ENCODE measurements at regions not wholly inside any gene's neighbourhood (a gene's known extent, or its start where the extent isn't known, plus 50 kb on each side); places are given as distances from the start of the nearest gene placed in this dataset.

DNA sequence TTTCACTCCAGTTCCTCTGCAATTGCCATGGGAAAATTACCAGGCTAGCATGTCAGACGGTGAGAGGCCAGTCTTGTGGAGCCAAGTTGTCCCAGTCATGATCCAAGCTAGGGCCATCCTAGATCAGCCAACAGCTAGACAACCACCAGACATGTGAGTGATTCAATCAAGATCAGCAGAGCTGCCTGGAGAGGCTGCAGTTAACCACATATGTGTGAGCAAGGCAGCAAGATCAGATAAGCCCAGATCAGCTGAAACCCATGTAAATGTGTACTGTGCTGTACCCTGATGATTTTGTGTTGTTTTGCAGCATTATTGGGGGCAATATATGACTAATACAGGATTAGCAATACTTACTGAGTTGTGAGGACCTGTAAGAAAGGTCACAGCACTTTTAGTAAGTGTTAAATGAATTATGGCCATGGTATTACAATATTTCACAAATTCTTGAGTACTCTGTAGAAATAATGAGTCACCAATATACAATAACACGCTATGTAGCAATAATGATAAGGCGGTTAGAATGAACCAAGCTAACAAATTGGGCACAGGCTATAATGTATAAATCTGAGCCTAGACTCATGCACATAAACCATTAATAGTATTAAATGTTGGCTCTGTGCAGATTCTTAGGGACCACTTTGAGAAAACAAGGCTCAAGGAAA, 91.4 kb downstream of the SUDS3 start:
- no peak for DNase-seq

DNA sequence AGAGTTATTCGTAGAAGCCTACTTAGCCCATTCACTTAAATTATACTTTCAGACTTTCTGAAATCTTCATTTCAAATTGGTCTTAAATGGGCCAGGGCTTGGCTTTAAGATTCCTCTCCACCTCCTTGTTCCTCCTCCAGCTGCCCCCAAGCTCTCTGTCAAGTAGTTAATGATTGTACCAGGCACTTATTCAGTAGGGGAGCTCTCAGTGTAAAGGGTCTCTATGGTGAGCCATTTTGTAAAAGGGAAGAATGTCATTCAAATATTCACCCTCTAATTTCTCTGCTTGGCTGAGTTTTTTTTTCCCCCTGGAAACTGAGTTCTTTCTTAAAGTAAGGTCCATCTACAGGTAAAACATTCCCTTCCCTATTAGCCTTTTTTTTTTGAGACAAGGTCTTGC, 96.6 kb downstream of the SUDS3 start:
- peak in 1 of 2 donors; percentile 1 for DNase-seq

GRCh38 chr12:118480235-118480634, 103.9 kb downstream of the SUDS3 start:
- DNase-seq, result no peak

DNA sequence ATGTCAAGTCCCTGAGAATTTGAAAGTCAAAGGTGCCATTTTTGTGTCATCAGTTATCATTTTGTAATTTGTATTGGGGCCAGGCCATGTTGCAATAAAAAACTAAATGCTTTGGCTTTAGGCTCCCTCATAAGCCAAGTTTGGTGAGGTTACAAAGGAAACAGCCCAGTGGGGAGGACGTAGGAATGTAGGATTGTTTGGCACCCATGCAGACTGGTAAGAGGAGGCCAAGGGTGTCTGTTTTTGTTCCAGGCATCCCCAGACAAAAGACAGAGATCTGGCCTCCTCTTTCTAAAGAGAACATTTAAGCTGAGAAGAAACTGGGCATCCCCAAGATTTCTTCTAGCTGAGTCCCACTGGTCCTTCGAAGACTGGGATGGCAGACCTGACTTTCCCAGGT, 111.7 kb downstream of the SUDS3 start:
- DNase-seq, result no peak

- no peak for DNase-seq
Measured at GRCh38 chr12:118493962-118494361, 117.6 kb downstream of the SUDS3 start.

DNA sequence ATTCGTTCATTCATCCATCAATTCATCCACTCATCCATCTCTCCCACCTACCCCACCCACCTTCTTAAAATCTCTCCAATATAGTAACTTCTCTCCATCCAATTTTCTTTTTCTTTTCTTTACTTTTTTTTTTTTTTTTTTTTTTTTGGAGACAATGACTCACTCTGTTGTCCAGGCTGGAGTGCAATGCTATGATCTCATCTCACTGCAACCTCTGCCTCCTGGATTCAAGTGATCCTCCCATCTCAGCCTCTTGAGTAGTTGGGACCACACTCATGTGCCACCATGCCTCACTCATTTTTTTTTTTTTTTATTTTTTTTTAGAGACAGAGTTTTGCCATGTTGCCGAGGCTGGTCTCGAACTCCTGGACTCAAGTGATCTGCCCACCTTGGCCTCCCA, 118.4 kb downstream of the SUDS3 start:
- no peak for DNase-seq

DNA sequence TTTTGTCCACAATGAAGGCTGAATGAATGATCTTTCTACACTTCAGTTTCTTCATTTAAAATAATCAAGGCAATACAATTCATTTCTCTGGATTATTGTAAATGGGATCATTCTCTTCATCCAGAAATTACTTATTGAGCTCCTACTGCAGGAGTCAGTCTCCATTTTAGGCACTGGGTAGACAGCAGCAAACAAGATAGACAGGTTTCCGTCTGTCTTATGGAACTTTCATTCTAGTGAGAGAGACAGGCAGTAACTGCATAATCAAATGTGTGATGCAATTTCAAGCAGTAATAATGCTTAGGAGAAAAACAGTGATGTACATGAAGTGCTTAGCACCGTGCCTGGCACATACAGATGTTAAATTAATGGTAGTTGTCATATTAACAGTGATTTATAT, 118.9 kb downstream of the SUDS3 start:
- no peak for DNase-seq

GRCh38 chr12:118498171-118498570, 121.8 kb downstream of the SUDS3 start:
- no peak for DNase-seq

DNA sequence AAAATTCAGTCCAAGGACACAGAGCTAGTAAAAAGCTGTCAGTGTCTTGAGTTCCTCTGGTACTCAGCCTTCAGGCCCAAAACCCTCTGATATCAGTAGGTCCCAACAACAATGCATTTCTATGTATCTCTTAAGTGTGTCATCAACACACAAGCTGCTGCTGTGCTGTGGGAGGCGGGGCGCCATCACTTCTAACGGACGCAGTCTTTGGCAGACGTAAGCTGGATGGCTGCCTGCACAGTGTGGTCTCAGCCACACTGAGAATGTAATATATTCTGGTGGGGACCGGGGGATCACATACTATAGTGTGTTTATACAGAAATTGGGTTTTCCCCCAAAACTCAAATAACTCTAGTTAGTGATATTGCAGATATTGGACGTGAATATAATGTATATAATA, 123.9 kb downstream of the SUDS3 start:
- no peak for DNase-seq

GRCh38 chr12:118501489-118501888, 125.1 kb downstream of the SUDS3 start:
- DNase-seq, result no peak

DNA sequence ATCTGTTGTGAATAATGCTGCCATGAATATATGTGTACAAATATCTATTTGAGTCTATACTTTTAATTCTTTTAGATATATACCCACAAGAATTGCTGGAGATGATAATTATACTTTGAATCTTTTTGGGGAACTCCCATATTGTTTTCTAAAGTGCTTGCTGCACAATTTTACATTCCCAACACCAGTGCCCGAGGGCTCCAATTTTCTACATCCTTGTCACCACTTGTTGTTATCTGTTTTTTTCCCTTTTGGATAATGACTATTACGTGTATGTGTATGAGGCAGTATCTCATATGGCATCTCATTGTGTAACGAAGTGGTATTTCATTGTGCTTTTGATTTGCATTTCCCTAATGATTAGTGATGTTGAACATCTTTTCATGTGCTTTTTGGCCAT, 127.1 kb downstream of the SUDS3 start:
- DNase-seq, result no peak

GRCh38 chr12:118512669-118513068, 136.3 kb downstream of the SUDS3 start:
- no peak for DNase-seq

GRCh38 chr12:118513611-118514010, 137.3 kb downstream of the SUDS3 start:
- DNase-seq, result no peak

GRCh38 chr12:118514297-118514696, 137.9 kb downstream of the SUDS3 start:
- no peak for DNase-seq

- no peak for DNase-seq
Measured at GRCh38 chr12:118520214-118521035, 144.1 kb downstream of the SUDS3 start.

GRCh38 chr12:118521036-118521370, 144.6 kb downstream of the SUDS3 start:
- no peak for DNase-seq

DNA sequence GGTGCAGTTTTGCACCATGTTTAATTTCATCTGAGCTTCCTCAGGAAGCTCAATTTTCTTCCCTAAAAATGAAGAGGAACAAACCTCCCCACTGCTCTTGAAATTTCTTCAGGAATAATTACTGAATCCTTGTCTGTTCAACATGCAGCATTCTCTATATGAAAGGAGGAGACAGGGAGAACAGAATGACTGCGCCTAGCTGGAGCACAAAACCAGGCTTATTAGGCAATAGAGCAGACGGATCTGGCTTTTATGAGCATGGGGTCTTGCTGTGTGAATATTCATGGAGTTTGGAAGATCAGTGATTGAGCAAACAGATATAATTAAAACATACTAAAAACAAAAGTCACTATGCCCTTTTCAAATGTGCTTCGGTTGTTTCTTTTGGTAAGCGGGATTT, 148.1 kb downstream of the SUDS3 start:
- DNase-seq, result no peak

DNA sequence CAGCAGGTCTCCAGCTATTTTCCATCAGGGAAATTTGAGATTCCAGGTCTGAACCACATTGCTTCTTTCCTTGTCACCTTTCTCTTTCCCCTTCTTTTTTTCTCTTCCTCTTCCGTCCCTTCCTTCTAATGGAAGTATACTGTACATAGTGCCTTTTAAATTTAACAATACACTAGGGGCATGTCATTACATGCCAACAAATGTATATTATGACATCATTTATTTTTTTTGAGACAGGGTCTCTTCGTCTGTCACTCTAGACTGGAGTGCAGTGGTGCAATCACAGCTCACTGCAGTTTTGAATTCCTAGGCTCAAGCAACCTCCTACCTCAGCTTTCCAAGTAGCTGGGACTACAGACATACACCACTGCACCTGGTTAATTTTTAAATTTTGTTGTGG, 148.9 kb downstream of the SUDS3 start:
- DNase-seq, result no peak

GRCh38 chr12:118526255-118527095, 150.1 kb downstream of the SUDS3 start:
- DNase-seq, result no peak

DNA sequence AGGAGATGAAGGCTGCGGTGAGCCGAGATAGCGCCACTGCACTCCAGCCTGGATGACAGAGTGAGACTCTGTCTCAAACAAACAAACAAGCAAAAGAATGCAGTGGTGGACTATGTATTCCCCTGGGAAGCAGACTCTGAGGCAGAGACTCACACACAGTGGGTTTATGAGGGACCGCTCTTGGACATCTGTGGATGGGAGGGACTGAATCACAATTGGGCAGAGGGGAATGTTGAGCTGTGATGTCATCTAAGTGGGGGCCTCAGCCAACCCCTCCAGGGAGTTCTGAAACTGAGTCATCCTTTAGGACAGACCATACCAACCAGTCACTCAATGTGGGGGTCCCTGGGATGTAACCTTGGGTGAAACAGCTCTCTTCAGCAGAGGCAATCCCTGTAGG, 151.0 kb downstream of the SUDS3 start:
- no peak for DNase-seq

DNA sequence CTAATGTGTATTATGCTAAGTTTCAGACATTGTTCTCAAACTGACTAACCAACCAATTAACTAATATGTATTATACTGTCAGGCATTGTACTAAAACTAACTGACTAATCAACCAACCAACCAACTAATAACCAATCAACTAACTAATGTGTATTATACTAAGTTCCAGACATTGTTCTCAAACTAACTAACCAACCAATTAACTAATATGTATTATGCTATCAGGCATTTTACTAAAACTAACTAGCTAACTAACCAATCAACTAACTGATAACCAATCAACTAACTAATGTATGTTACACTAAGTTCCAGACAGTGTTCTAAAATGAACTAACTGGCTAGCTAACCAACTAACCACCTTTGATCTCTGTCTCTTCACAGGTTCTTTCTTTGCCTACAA, 152.3 kb downstream of the SUDS3 start:
- DNase-seq, result no peak

GRCh38 chr12:118534003-118534402, 157.6 kb downstream of the SUDS3 start:
- no peak for DNase-seq

- no peak for DNase-seq
Measured at GRCh38 chr12:118536306-118536906, 160.1 kb downstream of the SUDS3 start.

Measured in hippocampal formation (tissue), 2 donors.